ENCODE measurements at regions not wholly inside any gene's neighbourhood (a gene's known extent, or its start where the extent isn't known, plus 50 kb on each side); places are given as distances from the start of the nearest gene placed in this dataset.
A peak's percentile ranks its signal among the peaks of the same experiment; 100 is the strongest.

DNA sequence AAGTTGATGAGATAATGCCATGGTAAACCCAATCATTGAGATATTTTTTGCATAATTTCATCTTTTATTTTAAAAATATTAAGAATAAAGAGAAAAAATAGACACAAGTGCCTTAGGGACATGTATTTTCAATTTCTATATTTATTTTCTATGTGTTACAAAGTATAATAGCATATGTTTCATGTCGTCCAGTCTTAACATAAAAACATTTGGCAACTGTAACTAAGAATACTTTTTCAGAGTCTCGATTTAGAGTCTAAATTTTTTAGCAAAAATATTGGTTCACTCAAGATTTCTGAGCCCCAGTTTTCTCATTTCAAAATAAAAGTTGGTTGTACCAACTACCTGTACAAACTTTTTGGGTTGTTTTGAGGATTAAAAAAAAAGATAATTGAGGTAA is 511.4 kb upstream of the ZNF385D start:
- Histone ChIP-seq H3K27me3 (ENCODE audit: control insufficient read depth in 1 of 2, insufficient read depth in 2 of 2, low read length in 1 of 2) (peaks cover 0 to 3% of the 10 kb centered on the region in 2 donors), H3K9me3 (ENCODE audit: control insufficient read depth, low read length) (no peaks in the 10 kb centered on the region), H3K4me1 (ENCODE audit: control insufficient read depth in 1 of 2, insufficient read depth in 2 of 2, low read length in 2 of 2) (no peaks in the 10 kb centered on the region), H3K4me3 (ENCODE audit: low read length in 2 of 2) (no peak overlapping the region), H3K36me3 (ENCODE audit: control insufficient read depth in 1 of 2, insufficient read depth in 2 of 2, low read length in 1 of 2) (no peaks in the 10 kb centered on the region), H3K27ac (ENCODE audit: low read depth in 1 of 2, low read length in 2 of 2) (no peak overlapping the region)
- WGBS, 2 donors = 7 to 8% methylated on average over 2 of the region's 2 CpGs
- intact Hi-C loops (cut with DNase I) = no loop called here
- ATAC-seq (ENCODE audit: low FRiP score) = no peak
- no peak for DNase-seq

DNA sequence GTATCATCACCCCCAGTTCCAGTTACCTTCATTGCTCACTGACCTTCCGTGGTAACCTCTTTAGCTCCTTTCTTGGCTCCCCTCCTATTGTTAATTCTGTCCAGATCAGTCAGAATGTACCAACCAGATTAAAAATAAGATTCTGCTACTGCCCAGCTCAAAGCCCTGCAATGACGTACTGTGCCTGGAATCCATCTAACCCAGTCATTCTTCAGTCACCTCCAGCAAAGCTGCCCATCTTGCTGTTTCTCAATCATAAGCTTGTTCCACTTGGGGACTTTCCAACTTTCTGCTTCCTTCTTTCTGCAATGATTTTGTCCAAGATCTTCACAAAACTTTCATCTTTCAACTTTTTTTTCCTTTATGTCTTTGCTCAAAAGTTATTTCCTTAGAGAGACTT is 512.0 kb upstream of the ZNF385D start:
- DNase-seq (no peak), ATAC-seq (ENCODE audit: low FRiP score) (no peak)
- intact Hi-C loops (cut with DNase I) = no loop called here
- Histone ChIP-seq H3K4me1 (ENCODE audit: control insufficient read depth in 1 of 2, insufficient read depth in 2 of 2, low read length in 2 of 2) (no peaks in the 10 kb centered on the region), H3K36me3 (ENCODE audit: control insufficient read depth in 1 of 2, insufficient read depth in 2 of 2, low read length in 1 of 2) (no peaks in the 10 kb centered on the region), H3K27ac (ENCODE audit: low read depth in 1 of 2, low read length in 2 of 2) (no peak overlapping the region), H3K9me3 (ENCODE audit: control insufficient read depth, low read length) (no peaks in the 10 kb centered on the region), H3K27me3 (ENCODE audit: control insufficient read depth in 1 of 2, insufficient read depth in 2 of 2, low read length in 1 of 2) (peaks cover 0 to 3% of the 10 kb centered on the region in 2 donors), H3K4me3 (ENCODE audit: low read length in 2 of 2) (no peak overlapping the region)
- 37 to 43% methylated on average over 2 of the region's 2 CpGs for WGBS, 2 donors

DNA sequence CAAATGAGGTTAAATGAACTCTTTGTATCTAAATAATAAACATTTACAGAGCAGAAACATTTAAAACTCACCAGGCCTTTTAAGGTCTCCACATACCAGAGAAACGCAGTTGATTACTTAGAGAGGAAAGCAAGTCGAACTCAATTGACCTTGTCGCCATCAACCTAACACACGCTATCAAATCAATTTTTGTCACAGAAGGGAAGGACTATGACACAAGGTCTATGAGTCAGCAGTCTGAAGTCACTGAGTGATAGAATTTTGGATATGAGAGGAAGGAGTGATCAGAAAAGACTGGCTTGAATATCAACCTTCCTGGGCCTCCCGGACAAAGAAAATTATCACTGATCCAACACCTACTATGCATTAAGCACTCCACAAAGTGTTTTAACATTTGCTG is 514.4 kb upstream of the ZNF385D start:
- H3K4me3 ChIP-seq (ENCODE audit: low read length in 2 of 2) = no peak overlapping the region
- H3K27me3 ChIP-seq (ENCODE audit: control insufficient read depth in 1 of 2, insufficient read depth in 2 of 2, low read length in 1 of 2) = peaks cover 0 to 3% of the 10 kb centered on the region in 2 donors
- H3K27ac ChIP-seq (ENCODE audit: low read depth in 1 of 2, low read length in 2 of 2) = no peak overlapping the region
- DNase-seq (no peak), ATAC-seq (ENCODE audit: low FRiP score) (no peak)
- 74 to 83% methylated on average over 5 of the region's 5 CpGs for WGBS, 2 donors
- intact Hi-C loops (cut with DNase I) = no loop called here
- no peaks in the 10 kb centered on the region for H3K9me3 ChIP-seq (ENCODE audit: control insufficient read depth, low read length)
- H3K36me3 ChIP-seq (ENCODE audit: control insufficient read depth in 1 of 2, insufficient read depth in 2 of 2, low read length in 1 of 2) = no peaks in the 10 kb centered on the region
- no peaks in the 10 kb centered on the region for H3K4me1 ChIP-seq (ENCODE audit: control insufficient read depth in 1 of 2, insufficient read depth in 2 of 2, low read length in 2 of 2)

DNA sequence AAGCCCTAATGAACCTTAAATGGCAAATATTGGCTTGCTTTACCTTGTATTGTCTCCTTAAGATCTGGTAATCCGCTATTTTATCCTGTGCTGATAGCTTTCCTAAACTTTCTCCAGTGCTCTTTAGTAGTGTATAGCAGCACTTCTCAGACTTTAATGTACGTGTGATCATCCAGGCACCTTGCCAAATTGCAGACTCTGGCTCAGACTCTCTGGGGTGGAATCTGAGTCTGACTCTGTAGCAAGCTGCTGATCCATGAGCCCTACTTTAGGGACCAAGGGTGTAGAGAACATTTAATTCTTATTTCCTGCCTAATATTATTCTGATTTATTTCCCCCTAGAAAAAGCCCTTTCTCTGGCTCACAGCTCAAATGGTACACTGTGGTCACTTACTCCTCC is 518.8 kb upstream of the ZNF385D start:
- no peak overlapping the region for H3K27ac ChIP-seq (ENCODE audit: low read depth in 1 of 2, low read length in 2 of 2)
- no peaks in the 10 kb centered on the region for H3K36me3 ChIP-seq (ENCODE audit: control insufficient read depth in 1 of 2, insufficient read depth in 2 of 2, low read length in 1 of 2)
- ATAC-seq (ENCODE audit: low FRiP score) (peak; percentile 52), DNase-seq (peak; percentile 27 to 40)
- no peaks in the 10 kb centered on the region for H3K9me3 ChIP-seq (ENCODE audit: control insufficient read depth, low read length)
- WGBS, 2 donors = 36% methylated on average over 2 of the region's 2 CpGs
- no peak overlapping the region for H3K4me3 ChIP-seq (ENCODE audit: low read length in 2 of 2)
- H3K27me3 ChIP-seq (ENCODE audit: control insufficient read depth in 1 of 2, insufficient read depth in 2 of 2, low read length in 1 of 2) = no peaks in the 10 kb centered on the region
- H3K4me1 ChIP-seq (ENCODE audit: control insufficient read depth in 1 of 2, insufficient read depth in 2 of 2, low read length in 2 of 2) = no peaks in the 10 kb centered on the region
- intact Hi-C loops (cut with DNase I) = no loop called here

DNA sequence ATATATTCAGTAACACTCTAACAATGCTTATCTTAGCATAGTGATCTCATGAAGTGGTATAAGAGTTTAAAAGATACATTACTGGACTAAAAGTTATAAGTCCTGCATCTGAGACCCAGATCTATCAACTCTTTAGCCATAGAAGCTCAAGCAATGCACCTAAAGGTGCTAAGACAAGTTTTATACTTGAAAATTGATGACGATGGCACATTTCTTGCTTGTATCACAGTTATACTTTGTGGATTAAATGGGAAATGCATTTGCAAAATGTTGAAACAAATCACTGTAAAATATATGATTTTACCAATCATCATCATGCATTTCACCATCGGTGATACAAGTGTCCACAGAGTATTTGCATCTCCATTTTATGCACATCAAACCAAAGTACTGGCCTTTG is 525.3 kb upstream of the ZNF385D start:
- no peaks in the 10 kb centered on the region for H3K4me1 ChIP-seq (ENCODE audit: control insufficient read depth in 1 of 2, insufficient read depth in 2 of 2, low read length in 2 of 2)
- intact Hi-C loops (cut with DNase I) = no loop called here
- WGBS, 2 donors = 94 to 97% methylated on average over 2 of the region's 2 CpGs

DNA sequence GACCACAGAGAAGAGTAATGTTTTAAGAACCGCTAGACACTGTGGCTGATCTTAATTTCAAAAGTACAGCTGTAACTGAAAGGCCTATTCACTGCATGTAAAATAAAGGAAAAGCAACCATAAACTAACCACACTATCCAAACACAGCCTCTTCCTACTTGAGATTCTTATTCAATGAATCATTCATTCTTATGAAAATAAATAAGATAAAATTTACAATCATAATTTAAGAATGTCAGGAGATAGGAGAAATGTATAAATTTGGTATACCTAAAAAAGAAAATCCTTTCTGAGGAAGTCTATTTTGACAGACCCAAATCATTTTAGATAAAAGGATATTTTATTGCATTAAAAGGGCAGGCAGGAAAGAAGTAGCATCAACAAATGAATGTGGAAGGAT is 533.5 kb upstream of the ZNF385D start:
- intact Hi-C loops (cut with DNase I) = no loop called here
- Histone ChIP-seq H3K27ac (ENCODE audit: low read depth in 1 of 2, low read length in 2 of 2) (no peak overlapping the region), H3K4me1 (ENCODE audit: control insufficient read depth in 1 of 2, insufficient read depth in 2 of 2, low read length in 2 of 2) (no peaks in the 10 kb centered on the region), H3K27me3 (ENCODE audit: control insufficient read depth in 1 of 2, insufficient read depth in 2 of 2, low read length in 1 of 2) (no peaks in the 10 kb centered on the region), H3K36me3 (ENCODE audit: control insufficient read depth in 1 of 2, insufficient read depth in 2 of 2, low read length in 1 of 2) (no peaks in the 10 kb centered on the region), H3K4me3 (ENCODE audit: low read length in 2 of 2) (no peak overlapping the region), H3K9me3 (ENCODE audit: control insufficient read depth, low read length) (no peaks in the 10 kb centered on the region)
- DNase-seq (no peak), ATAC-seq (ENCODE audit: low FRiP score) (no peak)
- WGBS, 2 donors = 75 to 76% methylated on average over 1 of the region's 1 CpG

More for the DNA sequence above, 525.3 kb upstream of the ZNF385D start:
- Histone ChIP-seq H3K36me3 (ENCODE audit: control insufficient read depth in 1 of 2, insufficient read depth in 2 of 2, low read length in 1 of 2) (no peaks in the 10 kb centered on the region), H3K27me3 (ENCODE audit: control insufficient read depth in 1 of 2, insufficient read depth in 2 of 2, low read length in 1 of 2) (no peaks in the 10 kb centered on the region), H3K27ac (ENCODE audit: low read depth in 1 of 2, low read length in 2 of 2) (no peak overlapping the region), H3K9me3 (ENCODE audit: control insufficient read depth, low read length) (no peaks in the 10 kb centered on the region), H3K4me3 (ENCODE audit: low read length in 2 of 2) (no peak overlapping the region)
- ATAC-seq (ENCODE audit: low FRiP score) (no peak), DNase-seq (no peak)

DNA sequence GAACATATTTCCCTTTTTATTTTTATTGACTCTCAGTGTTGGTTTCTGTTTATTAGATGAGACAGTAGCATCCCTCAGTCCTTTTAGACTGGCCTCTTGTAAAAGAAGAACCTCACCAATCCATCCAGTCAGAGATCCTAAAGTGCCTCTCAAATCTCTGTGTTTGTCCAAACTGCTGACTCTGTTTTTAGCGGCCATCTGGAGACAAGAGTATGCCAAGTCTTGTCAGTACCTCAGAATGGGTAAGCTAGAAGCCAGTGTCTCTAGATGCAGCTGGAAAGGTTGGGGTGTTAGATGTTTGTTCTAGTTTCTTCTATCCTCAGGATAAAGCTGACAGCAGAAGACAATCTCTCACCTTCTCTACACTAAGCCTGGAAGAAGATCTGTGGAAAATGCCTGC is 537.7 kb upstream of the ZNF385D start:
- H3K36me3 ChIP-seq (ENCODE audit: control insufficient read depth in 1 of 2, insufficient read depth in 2 of 2, low read length in 1 of 2) = no peaks in the 10 kb centered on the region
- no peak overlapping the region for H3K27ac ChIP-seq (ENCODE audit: low read depth in 1 of 2, low read length in 2 of 2)
- WGBS, 2 donors = 40 to 69% methylated on average over 1 of the region's 1 CpG
- no peak overlapping the region for H3K4me3 ChIP-seq (ENCODE audit: low read length in 2 of 2)
- intact Hi-C loops (cut with DNase I) = no loop called here
- no peaks in the 10 kb centered on the region for H3K4me1 ChIP-seq (ENCODE audit: control insufficient read depth in 1 of 2, insufficient read depth in 2 of 2, low read length in 2 of 2)
- H3K27me3 ChIP-seq (ENCODE audit: control insufficient read depth in 1 of 2, insufficient read depth in 2 of 2, low read length in 1 of 2) = no peaks in the 10 kb centered on the region
- DNase-seq (no peak), ATAC-seq (ENCODE audit: low FRiP score) (no peak)
- H3K9me3 ChIP-seq (ENCODE audit: control insufficient read depth, low read length) = no peaks in the 10 kb centered on the region

DNA sequence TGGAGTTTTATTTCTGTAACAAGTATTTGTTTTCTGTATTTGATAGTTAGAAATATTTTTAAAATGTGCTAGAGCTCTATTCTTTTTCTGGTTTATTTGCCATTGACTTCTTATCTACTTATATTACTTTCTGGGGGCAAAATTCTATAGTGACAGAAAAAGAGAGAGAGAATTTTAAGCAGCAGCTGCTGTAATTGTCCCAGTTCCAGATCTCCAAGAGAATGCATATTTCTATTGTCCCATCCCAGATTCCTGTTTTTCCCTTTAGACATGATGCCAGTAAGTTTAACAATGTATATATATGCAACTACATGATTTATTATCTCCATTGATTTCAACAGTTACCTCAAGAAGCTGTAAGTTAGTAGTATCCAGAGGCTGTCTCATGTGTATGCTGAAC is 541.7 kb upstream of the ZNF385D start:
- intact Hi-C loops (cut with DNase I) = no loop called here
- ATAC-seq (ENCODE audit: low FRiP score) (no peak), DNase-seq (no peak)
- Histone ChIP-seq H3K36me3 (ENCODE audit: control insufficient read depth in 1 of 2, insufficient read depth in 2 of 2, low read length in 1 of 2) (no peaks in the 10 kb centered on the region), H3K27ac (ENCODE audit: low read depth in 1 of 2, low read length in 2 of 2) (no peak overlapping the region), H3K4me3 (ENCODE audit: low read length in 2 of 2) (no peak overlapping the region), H3K4me1 (ENCODE audit: control insufficient read depth in 1 of 2, insufficient read depth in 2 of 2, low read length in 2 of 2) (no peaks in the 10 kb centered on the region), H3K27me3 (ENCODE audit: control insufficient read depth in 1 of 2, insufficient read depth in 2 of 2, low read length in 1 of 2) (no peaks in the 10 kb centered on the region), H3K9me3 (ENCODE audit: control insufficient read depth, low read length) (no peaks in the 10 kb centered on the region)

DNA sequence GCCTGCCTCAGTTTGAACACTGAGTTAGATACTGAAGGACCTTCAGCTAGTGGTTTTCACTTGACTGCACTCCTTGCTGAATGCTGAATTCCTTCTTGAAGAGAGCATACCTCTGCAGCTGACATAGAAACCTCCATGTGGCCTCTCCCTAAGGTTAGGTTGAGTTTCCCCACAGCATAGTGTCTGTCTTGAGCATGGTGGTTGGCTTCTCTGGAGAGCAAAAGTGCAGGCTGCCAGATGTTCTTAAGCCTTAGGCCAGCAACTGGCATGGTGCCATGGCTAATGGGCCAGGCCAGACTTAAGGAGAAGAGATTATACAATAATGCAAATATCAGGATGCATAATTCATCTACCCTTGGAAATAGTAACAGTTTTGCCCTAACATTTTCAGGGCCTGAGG is 545.6 kb upstream of the ZNF385D start:
- H3K27me3 ChIP-seq (ENCODE audit: control insufficient read depth in 1 of 2, insufficient read depth in 2 of 2, low read length in 1 of 2) = no peaks in the 10 kb centered on the region
- ATAC-seq (ENCODE audit: low FRiP score) (no peak), DNase-seq (no peak)
- intact Hi-C loops (cut with DNase I) = no loop called here
- no peak overlapping the region for H3K27ac ChIP-seq (ENCODE audit: low read depth in 1 of 2, low read length in 2 of 2)
- H3K9me3 ChIP-seq (ENCODE audit: control insufficient read depth, low read length) = no peaks in the 10 kb centered on the region
- no peaks in the 10 kb centered on the region for H3K4me1 ChIP-seq (ENCODE audit: control insufficient read depth in 1 of 2, insufficient read depth in 2 of 2, low read length in 2 of 2)
- no peak overlapping the region for H3K4me3 ChIP-seq (ENCODE audit: low read length in 2 of 2)
- H3K36me3 ChIP-seq (ENCODE audit: control insufficient read depth in 1 of 2, insufficient read depth in 2 of 2, low read length in 1 of 2) = no peaks in the 10 kb centered on the region

All from aorta (tissue), 5 donors.